ENCODE measurements at regions not wholly inside any gene's neighbourhood (a gene's known extent, or its start where the extent isn't known, plus 50 kb on each side); places are given as distances from the start of the nearest gene placed in this dataset.

GRCh38 chr13:91112924-91113277 lies 234.6 kb upstream of the MIR17HG start:
- no peak overlapping the region for H3K4me3 Mint-ChIP-seq
- TF ChIP-seq, protein P1, sequence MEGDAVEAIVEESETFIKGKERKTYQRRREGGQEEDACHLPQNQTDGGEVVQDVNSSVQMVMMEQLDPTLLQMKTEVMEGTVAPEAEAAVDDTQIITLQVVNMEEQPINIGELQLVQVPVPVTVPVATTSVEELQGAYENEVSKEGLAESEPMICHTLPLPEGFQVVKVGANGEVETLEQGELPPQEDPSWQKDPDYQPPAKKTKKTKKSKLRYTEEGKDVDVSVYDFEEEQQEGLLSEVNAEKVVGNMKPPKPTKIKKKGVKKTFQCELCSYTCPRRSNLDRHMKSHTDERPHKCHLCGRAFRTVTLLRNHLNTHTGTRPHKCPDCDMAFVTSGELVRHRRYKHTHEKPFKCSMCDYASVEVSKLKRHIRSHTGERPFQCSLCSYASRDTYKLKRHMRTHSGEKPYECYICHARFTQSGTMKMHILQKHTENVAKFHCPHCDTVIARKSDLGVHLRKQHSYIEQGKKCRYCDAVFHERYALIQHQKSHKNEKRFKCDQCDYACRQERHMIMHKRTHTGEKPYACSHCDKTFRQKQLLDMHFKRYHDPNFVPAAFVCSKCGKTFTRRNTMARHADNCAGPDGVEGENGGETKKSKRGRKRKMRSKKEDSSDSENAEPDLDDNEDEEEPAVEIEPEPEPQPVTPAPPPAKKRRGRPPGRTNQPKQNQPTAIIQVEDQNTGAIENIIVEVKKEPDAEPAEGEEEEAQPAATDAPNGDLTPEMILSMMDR (conservative IDR thresholded peaks at IDR 0.05) = no peak
- H3K4me1 Mint-ChIP-seq = peaks cover 7% of the 10 kb centered on the region
- H3K36me3 Mint-ChIP-seq (ENCODE audit: low read depth) = no peaks in the 10 kb centered on the region
- H3K27ac Mint-ChIP-seq (ENCODE audit: unreplicated experiment) = no peak overlapping the region
- no peak for DNase-seq (ENCODE audit: low read depth, low spot score)
- H3K27me3 Mint-ChIP-seq (ENCODE audit: low read depth) = no peaks in the 10 kb centered on the region
- H3K9me3 Mint-ChIP-seq = peaks cover 7% of the 10 kb centered on the region

DNA sequence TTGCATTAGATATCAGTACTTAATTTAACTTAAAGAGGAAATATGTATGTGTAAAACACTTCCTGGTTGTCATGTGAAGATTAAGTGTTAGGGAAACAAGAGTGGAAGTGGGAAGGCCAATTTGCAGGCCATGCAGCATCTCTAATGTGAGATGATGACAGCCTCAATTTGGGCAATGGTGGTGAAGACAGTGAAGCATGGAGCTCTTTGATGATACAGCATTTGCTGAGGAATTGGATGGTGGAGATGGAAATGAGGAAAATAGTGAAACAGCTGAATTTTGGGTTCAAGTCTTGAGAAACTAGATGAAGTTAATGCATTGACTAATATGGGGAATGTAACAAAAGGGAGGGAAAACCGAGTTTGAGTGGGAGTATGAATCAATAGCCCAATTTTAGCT lies 231.7 kb upstream of the MIR17HG start:
- no peak overlapping the region for H3K4me3 Mint-ChIP-seq
- TF ChIP-seq, protein P1 (conservative IDR thresholded peaks at IDR 0.05) = no peak
- peaks cover 7% of the 10 kb centered on the region for H3K4me1 Mint-ChIP-seq
- no peaks in the 10 kb centered on the region for H3K27me3 Mint-ChIP-seq (ENCODE audit: low read depth)
- no peak for DNase-seq (ENCODE audit: low read depth, low spot score)
- H3K36me3 Mint-ChIP-seq (ENCODE audit: low read depth) = no peaks in the 10 kb centered on the region
- no peak overlapping the region for H3K27ac Mint-ChIP-seq (ENCODE audit: unreplicated experiment)
- peaks cover 5% of the 10 kb centered on the region for H3K9me3 Mint-ChIP-seq

- H3K4me1 Mint-ChIP-seq = no peaks in the 10 kb centered on the region
- peaks cover 5% of the 10 kb centered on the region for H3K9me3 Mint-ChIP-seq
- no peak overlapping the region for H3K27ac Mint-ChIP-seq (ENCODE audit: unreplicated experiment)
- no peak for DNase-seq (ENCODE audit: low read depth, low spot score)
- TF ChIP-seq, protein P1 (conservative IDR thresholded peaks at IDR 0.05) = no peak
- no peaks in the 10 kb centered on the region for H3K27me3 Mint-ChIP-seq (ENCODE audit: low read depth)
- no peaks in the 10 kb centered on the region for H3K36me3 Mint-ChIP-seq (ENCODE audit: low read depth)
- no peak overlapping the region for H3K4me3 Mint-ChIP-seq
Observed at GRCh38 chr13:91117351-91117750, 230.1 kb upstream of the MIR17HG start.

DNA sequence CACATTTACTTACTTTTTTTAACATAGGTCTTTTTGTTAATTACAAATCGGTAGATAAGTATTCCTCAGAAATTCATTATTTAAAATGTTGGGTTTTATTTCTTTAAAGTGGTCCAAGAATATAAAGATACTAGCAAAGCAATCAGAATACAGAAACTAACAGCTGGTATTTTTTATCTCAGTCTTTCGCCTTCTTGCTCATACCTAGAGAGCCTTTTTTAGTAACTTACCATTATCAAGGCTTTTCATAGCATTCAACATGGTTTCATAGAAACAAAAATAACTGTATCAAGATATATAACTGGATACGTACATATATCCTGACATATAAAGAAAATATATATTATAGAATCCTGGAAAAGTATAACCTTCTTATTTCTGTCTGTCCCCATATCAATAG lies 227.8 kb upstream of the MIR17HG start:
- TF ChIP-seq, protein P1 (conservative IDR thresholded peaks at IDR 0.05) = no peak
- H3K36me3 Mint-ChIP-seq (ENCODE audit: low read depth) = peaks cover 3% of the 10 kb centered on the region
- no peak overlapping the region for H3K27ac Mint-ChIP-seq (ENCODE audit: unreplicated experiment)
- H3K4me3 Mint-ChIP-seq = no peak overlapping the region
- no peaks in the 10 kb centered on the region for H3K27me3 Mint-ChIP-seq (ENCODE audit: low read depth)
- H3K4me1 Mint-ChIP-seq = peaks cover 7% of the 10 kb centered on the region
- no peak for DNase-seq (ENCODE audit: low read depth, low spot score)
- peaks cover 5% of the 10 kb centered on the region for H3K9me3 Mint-ChIP-seq

DNA sequence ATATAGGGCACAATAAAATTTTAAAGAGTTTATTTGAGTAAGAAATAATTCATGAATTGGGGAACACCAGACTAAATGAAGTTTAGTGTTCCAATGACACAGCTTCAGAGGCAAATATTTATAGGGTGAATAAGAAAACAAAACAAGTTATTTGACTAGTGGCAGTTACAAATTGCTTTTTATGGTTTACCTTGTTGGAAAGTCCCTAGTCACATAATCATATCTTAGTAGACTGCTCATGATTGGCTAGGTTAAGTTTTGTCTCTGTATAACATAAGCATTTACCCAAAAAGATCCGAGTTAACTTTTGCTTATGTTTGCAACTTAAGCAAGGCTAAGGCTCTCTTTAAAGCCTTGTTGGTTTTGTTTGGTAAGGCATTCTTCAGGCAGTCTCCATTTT lies 224.7 kb upstream of the MIR17HG start:
- H3K36me3 Mint-ChIP-seq (ENCODE audit: low read depth) = peaks cover 3% of the 10 kb centered on the region
- H3K27me3 Mint-ChIP-seq (ENCODE audit: low read depth) = no peaks in the 10 kb centered on the region
- H3K4me1 Mint-ChIP-seq = peaks cover 7% of the 10 kb centered on the region
- H3K4me3 Mint-ChIP-seq = no peak overlapping the region
- DNase-seq (ENCODE audit: low read depth, low spot score) = no peak
- H3K27ac Mint-ChIP-seq (ENCODE audit: unreplicated experiment) = no peak overlapping the region
- TF ChIP-seq, protein P1 (conservative IDR thresholded peaks at IDR 0.05) = no peak
- no peaks in the 10 kb centered on the region for H3K9me3 Mint-ChIP-seq
